ENCODE measurements at regions not wholly inside any gene's neighbourhood (a gene's known extent, or its start where the extent isn't known, plus 50 kb on each side); places are given as distances from the start of the nearest gene placed in this dataset.

- no peaks in the 10 kb centered on the region for H3K9me2 ChIP-seq (ENCODE audit: low read depth, low read length)
- H3K27ac ChIP-seq (ENCODE audit: low read depth, low read length, poor library complexity, severe bottlenecking), result no peak overlapping the region
- H3K4me1 ChIP-seq (ENCODE audit: insufficient read depth, low read length, severe bottlenecking), result no peaks in the 10 kb centered on the region
- H3K4me2 ChIP-seq (ENCODE audit: low read length), result no peak overlapping the region
- TF ChIP-seq EZH2 (IDR thresholded peaks at IDR 0.05; ENCODE audit: borderline replicate concordance, low read length), result no peak
- TF ChIP-seq, protein P1, sequence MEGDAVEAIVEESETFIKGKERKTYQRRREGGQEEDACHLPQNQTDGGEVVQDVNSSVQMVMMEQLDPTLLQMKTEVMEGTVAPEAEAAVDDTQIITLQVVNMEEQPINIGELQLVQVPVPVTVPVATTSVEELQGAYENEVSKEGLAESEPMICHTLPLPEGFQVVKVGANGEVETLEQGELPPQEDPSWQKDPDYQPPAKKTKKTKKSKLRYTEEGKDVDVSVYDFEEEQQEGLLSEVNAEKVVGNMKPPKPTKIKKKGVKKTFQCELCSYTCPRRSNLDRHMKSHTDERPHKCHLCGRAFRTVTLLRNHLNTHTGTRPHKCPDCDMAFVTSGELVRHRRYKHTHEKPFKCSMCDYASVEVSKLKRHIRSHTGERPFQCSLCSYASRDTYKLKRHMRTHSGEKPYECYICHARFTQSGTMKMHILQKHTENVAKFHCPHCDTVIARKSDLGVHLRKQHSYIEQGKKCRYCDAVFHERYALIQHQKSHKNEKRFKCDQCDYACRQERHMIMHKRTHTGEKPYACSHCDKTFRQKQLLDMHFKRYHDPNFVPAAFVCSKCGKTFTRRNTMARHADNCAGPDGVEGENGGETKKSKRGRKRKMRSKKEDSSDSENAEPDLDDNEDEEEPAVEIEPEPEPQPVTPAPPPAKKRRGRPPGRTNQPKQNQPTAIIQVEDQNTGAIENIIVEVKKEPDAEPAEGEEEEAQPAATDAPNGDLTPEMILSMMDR (IDR thresholded peaks at IDR 0.05; ENCODE audit: low read length), result no peak
- H3K9me3 ChIP-seq (ENCODE audit: low read length), result no peaks in the 10 kb centered on the region
- H3K9ac ChIP-seq (ENCODE audit: low read length), result no peak overlapping the region
- no peak overlapping the region for H2AFZ ChIP-seq (ENCODE audit: low read length)
- no peaks in the 10 kb centered on the region for H3K36me3 ChIP-seq (ENCODE audit: insufficient read depth, low read length)
- H3K4me3 ChIP-seq (ENCODE audit: low read depth, low read length, poor library complexity, severe bottlenecking), result no peak overlapping the region
- no peaks in the 10 kb centered on the region for H4K20me1 ChIP-seq (ENCODE audit: insufficient read depth, low read length)
- no peaks in the 10 kb centered on the region for H3K27me3 ChIP-seq (ENCODE audit: insufficient read depth, low read length)
- H3F3A ChIP-seq (ENCODE audit: insufficient read depth, low read length), result no peaks in the 10 kb centered on the region
- H3K79me2 ChIP-seq (ENCODE audit: insufficient read depth, low read length), result no peaks in the 10 kb centered on the region
Measured at GRCh38 chr9:86557918-86558317, 203.7 kb upstream of the TUT7 start.

- Histone ChIP-seq H3K27me3 (ENCODE audit: insufficient read depth, low read length) (no peaks in the 10 kb centered on the region), H3K9me3 (ENCODE audit: low read length) (no peaks in the 10 kb centered on the region), H3K9ac (ENCODE audit: low read length) (no peak overlapping the region), H3K27ac (ENCODE audit: low read depth, low read length, poor library complexity, severe bottlenecking) (no peak overlapping the region), H3F3A (ENCODE audit: insufficient read depth, low read length) (no peaks in the 10 kb centered on the region), H3K4me2 (ENCODE audit: low read length) (no peak overlapping the region), H2AFZ (ENCODE audit: low read length) (no peak overlapping the region), H3K79me2 (ENCODE audit: insufficient read depth, low read length) (no peaks in the 10 kb centered on the region), H3K36me3 (ENCODE audit: insufficient read depth, low read length) (no peaks in the 10 kb centered on the region), H4K20me1 (ENCODE audit: insufficient read depth, low read length) (no peaks in the 10 kb centered on the region), H3K4me1 (ENCODE audit: insufficient read depth, low read length, severe bottlenecking) (no peaks in the 10 kb centered on the region), H3K4me3 (ENCODE audit: low read depth, low read length, poor library complexity, severe bottlenecking) (no peak overlapping the region), H3K9me2 (ENCODE audit: low read depth, low read length) (no peaks in the 10 kb centered on the region)
- TF ChIP-seq, protein P1 (IDR thresholded peaks at IDR 0.05; ENCODE audit: low read length), result no peak
- no peak for TF ChIP-seq EZH2 (IDR thresholded peaks at IDR 0.05; ENCODE audit: borderline replicate concordance, low read length)
Measured at GRCh38 chr9:86557063-86557766, 203.0 kb upstream of the TUT7 start.

GRCh38 chr9:86555661-86556060, 201.5 kb upstream of the TUT7 start:
- Histone ChIP-seq H3K9ac (ENCODE audit: low read length) (no peak overlapping the region), H3K79me2 (ENCODE audit: insufficient read depth, low read length) (no peaks in the 10 kb centered on the region), H2AFZ (ENCODE audit: low read length) (no peak overlapping the region), H3K9me3 (ENCODE audit: low read length) (no peaks in the 10 kb centered on the region), H3K4me3 (ENCODE audit: low read depth, low read length, poor library complexity, severe bottlenecking) (no peak overlapping the region), H3K27ac (ENCODE audit: low read depth, low read length, poor library complexity, severe bottlenecking) (no peak overlapping the region), H3K4me1 (ENCODE audit: insufficient read depth, low read length, severe bottlenecking) (no peaks in the 10 kb centered on the region), H3K27me3 (ENCODE audit: insufficient read depth, low read length) (no peaks in the 10 kb centered on the region), H4K20me1 (ENCODE audit: insufficient read depth, low read length) (no peaks in the 10 kb centered on the region), H3K9me2 (ENCODE audit: low read depth, low read length) (no peaks in the 10 kb centered on the region), H3K36me3 (ENCODE audit: insufficient read depth, low read length) (no peaks in the 10 kb centered on the region), H3F3A (ENCODE audit: insufficient read depth, low read length) (no peaks in the 10 kb centered on the region), H3K4me2 (ENCODE audit: low read length) (no peak overlapping the region)
- TF ChIP-seq, protein P1 (IDR thresholded peaks at IDR 0.05; ENCODE audit: low read length), result no peak
- no peak for TF ChIP-seq EZH2 (IDR thresholded peaks at IDR 0.05; ENCODE audit: borderline replicate concordance, low read length)

Data from OCI-LY1 (cell line).